ENCODE measurements at regions not wholly inside any gene's neighbourhood (a gene's known extent, or its start where the extent isn't known, plus 50 kb on each side); places are given as distances from the start of the nearest gene placed in this dataset.
"Not testable (repeated sequence)": the region's sequence is repeated elsewhere in the genome, so short reads cannot be mapped to it uniquely, and the experiment has no call there.

DNA sequence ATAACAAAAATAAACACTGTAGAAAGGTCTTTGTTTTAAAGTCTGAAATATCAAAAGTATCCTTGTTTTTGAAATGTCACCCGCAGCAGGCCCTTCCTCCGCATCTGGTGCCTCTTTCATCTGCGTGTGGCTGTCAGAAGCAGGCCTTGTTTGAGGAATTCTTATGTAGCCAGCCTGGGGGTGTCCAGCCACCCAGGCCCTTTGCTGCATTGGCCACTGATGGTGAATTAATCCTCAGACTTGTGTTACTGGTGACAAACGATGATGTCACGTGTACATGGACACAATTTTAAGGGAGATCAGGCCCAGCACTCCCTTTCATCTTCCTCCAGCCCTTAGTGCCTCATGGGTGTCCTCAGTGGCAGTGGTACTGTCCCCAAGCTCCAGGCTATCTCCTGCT, 208.0 kb upstream of the GALNT2 start:
- TF ChIP-seq CTCF (IDR thresholded peaks at IDR 0.05; ENCODE audit: low read depth, low read length, missing control alignments): no peak
- no peak for DNase-seq (ENCODE audit: low read depth)
- no peak overlapping the region for H3K4me3 ChIP-seq (ENCODE audit: low read depth, low read length)

DNA sequence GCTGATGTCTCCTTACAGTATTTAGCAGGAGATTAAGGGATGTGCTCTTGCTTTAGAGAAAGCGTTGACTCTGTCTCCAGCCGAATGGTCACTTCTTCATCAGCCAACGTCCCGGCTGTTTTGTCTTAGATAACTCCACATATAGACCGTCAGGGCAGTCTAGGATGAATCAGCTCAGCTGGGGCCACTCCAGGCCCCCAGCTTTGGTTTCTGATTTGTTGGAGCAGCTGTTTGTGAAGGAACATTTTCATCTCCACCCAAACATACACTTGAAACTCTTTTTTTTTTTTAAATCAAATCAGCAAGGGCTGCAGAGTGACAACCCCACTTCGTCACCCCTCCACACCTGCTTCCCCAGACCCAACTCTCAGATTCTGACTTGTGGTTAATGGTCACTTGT, 206.1 kb upstream of the GALNT2 start:
- no peak for TF ChIP-seq CTCF (IDR thresholded peaks at IDR 0.05; ENCODE audit: low read depth, low read length, missing control alignments)
- DNase-seq (ENCODE audit: low read depth): no peak
- H3K4me3 ChIP-seq (ENCODE audit: low read depth, low read length): no peak overlapping the region

GRCh38 chr1:229862017-229862774, 204.8 kb upstream of the GALNT2 start:
- no peak overlapping the region for H3K4me3 ChIP-seq (ENCODE audit: low read depth, low read length)
- no peak for TF ChIP-seq CTCF (IDR thresholded peaks at IDR 0.05; ENCODE audit: low read depth, low read length, missing control alignments)
- no peak for DNase-seq (ENCODE audit: low read depth)

DNA sequence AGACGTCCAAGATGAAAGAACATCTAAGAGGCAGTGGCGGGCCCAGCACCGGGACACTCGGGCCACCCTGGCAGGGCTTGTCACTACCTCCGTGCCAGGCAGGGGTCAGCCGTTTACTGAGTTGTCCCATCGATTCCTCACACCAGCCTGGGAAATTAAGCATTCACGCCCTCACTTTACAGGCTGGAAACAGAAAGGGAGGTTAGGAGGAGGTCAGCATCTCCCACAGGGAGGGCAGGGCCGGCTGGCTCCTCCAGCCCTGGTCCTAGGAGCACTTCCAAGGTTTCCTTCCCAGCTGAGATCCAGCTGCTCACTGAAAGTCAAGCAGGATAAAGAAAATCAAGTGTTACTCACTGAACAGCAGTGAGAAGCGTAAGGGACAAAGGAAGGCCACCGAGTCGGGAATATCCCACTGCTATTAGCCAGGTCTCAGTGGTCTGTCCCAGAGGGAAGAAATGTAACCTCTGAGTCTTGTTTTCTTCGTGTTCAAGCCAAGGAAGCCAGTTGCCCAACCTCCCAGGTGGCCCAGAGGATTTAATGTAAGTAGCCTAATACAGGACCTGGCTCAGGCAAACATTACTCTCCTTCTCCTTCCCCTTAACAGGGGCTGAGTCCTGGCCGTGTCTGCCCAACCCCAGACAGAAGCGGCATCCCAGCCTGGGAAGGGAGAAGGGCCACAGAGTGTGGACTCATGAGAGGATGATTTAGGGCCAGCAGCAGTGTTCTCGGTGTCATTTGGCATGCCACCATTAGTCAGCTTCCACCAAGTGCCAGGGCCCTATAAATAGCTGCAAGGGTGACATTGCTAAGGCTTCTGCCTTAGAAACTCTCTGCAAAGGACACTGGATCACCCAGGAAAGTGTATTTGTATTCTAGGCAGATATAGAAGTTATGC, 203.1 kb upstream of the GALNT2 start:
- no peak for TF ChIP-seq CTCF (IDR thresholded peaks at IDR 0.05; ENCODE audit: low read depth, low read length, missing control alignments)
- no peak overlapping the region for H3K4me3 ChIP-seq (ENCODE audit: low read depth, low read length)
- DNase-seq (ENCODE audit: low read depth): no peak

GRCh38 chr1:229864686-229865230, 202.3 kb upstream of the GALNT2 start:
- H3K4me3 ChIP-seq (ENCODE audit: low read depth, low read length): no peak overlapping the region
- no peak for TF ChIP-seq CTCF (IDR thresholded peaks at IDR 0.05; ENCODE audit: low read depth, low read length, missing control alignments)
- DNase-seq (ENCODE audit: low read depth): no peak

DNA sequence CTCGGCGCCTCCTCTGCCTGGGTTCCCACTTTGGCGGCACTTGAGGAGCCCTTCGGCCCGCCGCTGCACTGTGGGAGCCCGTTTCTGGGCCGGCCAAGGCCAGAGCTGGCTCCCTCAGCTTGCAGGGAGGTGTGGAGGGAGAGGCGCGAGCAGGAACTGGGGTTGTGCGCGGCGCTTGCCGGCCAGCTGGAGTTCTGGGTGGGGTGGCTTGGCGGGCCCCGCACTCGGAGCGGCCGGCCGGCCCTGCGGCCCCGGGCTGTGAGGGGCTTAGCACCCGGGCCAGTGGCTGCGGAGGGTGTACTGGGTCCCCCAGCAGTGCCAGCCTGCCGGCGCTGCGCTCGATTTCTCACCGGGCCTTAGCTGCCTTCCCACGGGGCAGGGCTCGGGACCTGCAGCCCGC, 201.7 kb upstream of the GALNT2 start:
- not testable (repeated sequence) for DNase-seq (ENCODE audit: low read depth); H3K4me3 ChIP-seq (ENCODE audit: low read depth, low read length)

- TF ChIP-seq CTCF (IDR thresholded peaks at IDR 0.05; ENCODE audit: low read depth, low read length, missing control alignments): no peak
- H3K4me3 ChIP-seq (ENCODE audit: low read depth, low read length): no peak overlapping the region
Observed at GRCh38 chr1:229867726-229868125, 199.3 kb upstream of the GALNT2 start.

More at GRCh38 chr1:229867726-229868125, 199.3 kb upstream of the GALNT2 start:
- DNase-seq (ENCODE audit: low read depth): no peak

Measured in GM12864 (cell line).